SK-N-SH treated with all-trans-retinoic acid at 6 μM for 48 hours (cell line): ENCODE measurements at regions not wholly inside any gene's neighbourhood (a gene's known extent, or its start where the extent isn't known, plus 50 kb on each side); places are given as distances from the start of the nearest gene placed in this dataset.

ENCODE experiments used
- ATAC-seq: fragments of 200-7000 bp; cut with Tn5 transposase; 3 replicates; pipeline ENCODE4 v1.9.1; 2020; ENCODE audit warnings: mild to moderate bottlenecking, moderate library complexity
- ARNTL ChIP-seq: fragments of 450-650 bp; formaldehyde crosslinking; IDR thresholded peaks from 2 replicates; pipeline ENCODE4 v1.5.0; 2020; ENCODE audit warnings: low read depth, mild to moderate bottlenecking, moderate library complexity, borderline replicate concordance
- BACH2 ChIP-seq: fragments of 250-450 bp; sonication (Bioruptor Pico); IDR thresholded peaks from 2 replicates; pipeline ENCODE4 v1.9.0; 2021; ENCODE audit warnings: mild to moderate bottlenecking, borderline replicate concordance
- CSDC2 ChIP-seq: fragments of 250-450 bp; sonication (Bioruptor Pico); IDR thresholded peaks from 2 replicates; pipeline ENCODE4 v1.5.0; 2020; ENCODE audit warnings: mild to moderate bottlenecking, moderate library complexity
- ESRRG ChIP-seq: fragments of 250-450 bp; sonication (Bioruptor Pico); IDR thresholded peaks from 2 replicates; pipeline ENCODE4 v1.6.1; 2021; ENCODE audit warnings: mild to moderate bottlenecking
- GLIS3 ChIP-seq: fragments of 250-450 bp; sonication (Bioruptor Pico); IDR thresholded peaks from 2 replicates; pipeline ENCODE4 v1.5.0; 2020; ENCODE audit warnings: mild to moderate bottlenecking, moderate library complexity
- ISL1 ChIP-seq: fragments of 250-450 bp; sonication (Bioruptor Pico); IDR thresholded peaks from 2 replicates; pipeline ENCODE4 v2.1.2; 2022; ENCODE audit warnings: mild to moderate bottlenecking, moderate library complexity
- OSR1 ChIP-seq: fragments of 250-450 bp; sonication (Bioruptor Pico); IDR thresholded peaks from 2 replicates; pipeline ENCODE4 v1.8.0; 2022; ENCODE audit warnings: moderate library complexity, mild to moderate bottlenecking, inconsistent platforms
- PPARA ChIP-seq: fragments of 250-450 bp; sonication (Bioruptor Pico); IDR thresholded peaks from 2 replicates; pipeline ENCODE4 v1.5.0; 2020; ENCODE audit warnings: mild to moderate bottlenecking, borderline replicate concordance
- RARB ChIP-seq: fragments of 250-450 bp; sonication (Bioruptor Pico); IDR thresholded peaks from 2 replicates; pipeline ENCODE4 v1.8.0; 2021; ENCODE audit warnings: mild to moderate bottlenecking, moderate library complexity
- SNAI2 ChIP-seq: fragments of 250-450 bp; sonication (Bioruptor Pico); IDR thresholded peaks from 2 replicates; pipeline ENCODE4 v1.5.0; 2020; ENCODE audit warnings: mild to moderate bottlenecking, moderate library complexity
- TCF4 ChIP-seq: fragments of 250-450 bp; sonication (Bioruptor Pico); IDR thresholded peaks from 2 replicates; pipeline ENCODE4 v1.8.0; 2021; ENCODE audit warnings: mild to moderate bottlenecking, moderate library complexity, borderline replicate concordance
- TOX ChIP-seq: fragments of 250-450 bp; sonication (Bioruptor Pico); IDR thresholded peaks from 2 replicates; pipeline ENCODE4 v1.8.0; 2021; ENCODE audit warnings: mild to moderate bottlenecking, moderate library complexity, borderline replicate concordance
- ZC3H10 ChIP-seq: fragments of 250-450 bp; sonication (Bioruptor Pico); IDR thresholded peaks from 2 replicates; pipeline ENCODE4 v1.5.1; 2021; ENCODE audit warnings: mild to moderate bottlenecking, moderate library complexity
- ZFP3 ChIP-seq: fragments of 250-450 bp; sonication (Bioruptor Pico); IDR thresholded peaks from 2 replicates; pipeline ENCODE4 v1.5.0; 2020; ENCODE audit warnings: mild to moderate bottlenecking, moderate library complexity
- ZFP30 ChIP-seq: fragments of 450-650 bp; formaldehyde crosslinking; IDR thresholded peaks from 2 replicates; pipeline ENCODE4 v1.5.0; 2022; ENCODE audit warnings: mild to moderate bottlenecking, moderate library complexity
- ZNF70 ChIP-seq: fragments of 450-650 bp; formaldehyde crosslinking; IDR thresholded peaks from 2 replicates; pipeline ENCODE4 v1.5.0; 2020; ENCODE audit warnings: mild to moderate bottlenecking, moderate library complexity
- ZNF8 ChIP-seq: fragments of 450-650 bp; formaldehyde crosslinking; IDR thresholded peaks from 2 replicates; pipeline ENCODE4 v1.5.0; 2020; ENCODE audit warnings: mild to moderate bottlenecking, moderate library complexity
- TF ChIP-seq, protein P1 (sequence below): fragments of 250-450 bp; sonication (Bioruptor Pico); IDR thresholded peaks from 2 replicates; pipeline ENCODE4 v1.8.0; 2021; ENCODE audit warnings: low read depth, mild to moderate bottlenecking, moderate library complexity, borderline replicate concordance
- TF ChIP-seq, protein P2 (sequence below): fragments of 250-450 bp; sonication (Bioruptor Pico); IDR thresholded peaks from 2 replicates; pipeline ENCODE4 v1.8.0; 2020; ENCODE audit warnings: mild to moderate bottlenecking, moderate library complexity, borderline replicate concordance
- TF ChIP-seq, protein P3 (sequence below): fragments of 250-450 bp; sonication (Bioruptor Pico); IDR thresholded peaks from 2 replicates; pipeline ENCODE4 v1.5.1; 2021; ENCODE audit warnings: mild to moderate bottlenecking, moderate library complexity
- TF ChIP-seq, protein P4 (sequence below): fragments of 250-450 bp; sonication (Bioruptor Pico); IDR thresholded peaks from 2 replicates; pipeline ENCODE4 v1.5.0; 2020; ENCODE audit warnings: mild to moderate bottlenecking, moderate library complexity

DNA sequence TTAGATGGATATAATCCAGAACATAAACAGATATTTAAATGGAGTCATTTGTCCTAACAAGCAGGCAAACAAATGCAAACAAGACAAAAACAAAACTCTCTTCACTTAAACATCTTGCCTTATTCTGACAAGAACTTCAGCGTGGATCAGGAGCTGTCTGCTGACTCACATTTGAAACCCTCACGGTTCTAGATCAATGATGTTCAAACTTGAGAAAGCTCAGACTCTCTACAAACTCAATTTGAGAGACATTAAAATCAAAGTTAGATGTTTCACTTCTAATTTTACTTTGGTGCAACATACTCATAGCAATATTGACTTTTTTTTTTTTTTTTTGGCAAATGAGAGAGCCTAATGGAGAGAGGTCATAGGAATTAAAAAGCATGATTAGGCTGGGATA is 362.8 kb upstream of the SLC14A2 start:
- no peak for ATAC-seq
- TF ChIP-seq ZC3H10 (CRISPR knock-in tag) (no peak), ZNF8 (CRISPR knock-in tag) (no peak), ZFP3 (CRISPR knock-in tag) (no peak)

DNA sequence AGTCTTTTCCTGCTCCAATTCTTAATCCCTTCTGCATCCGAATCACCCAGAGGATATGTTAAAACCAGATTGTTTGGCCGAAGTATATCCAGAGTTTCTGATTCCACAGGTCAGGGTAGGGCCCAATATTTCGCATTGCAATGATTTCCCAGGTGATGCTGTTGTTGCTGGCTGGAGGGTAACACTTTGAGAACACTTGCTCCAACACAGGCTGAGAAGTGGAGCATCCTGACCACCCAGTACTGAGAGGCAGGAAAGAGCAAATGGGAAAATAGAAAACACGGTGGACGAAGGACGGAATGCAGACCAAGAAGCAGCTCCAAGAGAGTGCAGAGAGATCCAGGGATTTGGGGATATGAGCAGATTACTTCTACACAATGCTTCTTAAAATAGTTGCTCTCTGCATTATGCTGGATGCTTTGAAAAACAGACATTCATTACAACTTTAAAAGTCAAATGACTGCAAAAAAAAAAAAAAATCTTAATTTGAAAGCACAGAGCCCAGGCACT is 362.2 kb upstream of the SLC14A2 start:
- TF ChIP-seq BACH2 (no peak), ARNTL (CRISPR knock-in tag) (no peak), RARB (CRISPR knock-in tag) (no peak), ZFP30 (no peak), ZFP3 (CRISPR knock-in tag) (no peak), TCF4 (no peak), PPARA (CRISPR knock-in tag) (no peak), ZC3H10 (CRISPR knock-in tag) (no peak), GLIS3 (no peak), ZNF8 (CRISPR knock-in tag) (no peak), TOX (CRISPR knock-in tag) (no peak), ESRRG (CRISPR knock-in tag) (no peak), CSDC2 (no peak), OSR1 (CRISPR knock-in tag) (no peak), ZNF70 (CRISPR knock-in tag) (no peak)
- TF ChIP-seq, protein P1, sequence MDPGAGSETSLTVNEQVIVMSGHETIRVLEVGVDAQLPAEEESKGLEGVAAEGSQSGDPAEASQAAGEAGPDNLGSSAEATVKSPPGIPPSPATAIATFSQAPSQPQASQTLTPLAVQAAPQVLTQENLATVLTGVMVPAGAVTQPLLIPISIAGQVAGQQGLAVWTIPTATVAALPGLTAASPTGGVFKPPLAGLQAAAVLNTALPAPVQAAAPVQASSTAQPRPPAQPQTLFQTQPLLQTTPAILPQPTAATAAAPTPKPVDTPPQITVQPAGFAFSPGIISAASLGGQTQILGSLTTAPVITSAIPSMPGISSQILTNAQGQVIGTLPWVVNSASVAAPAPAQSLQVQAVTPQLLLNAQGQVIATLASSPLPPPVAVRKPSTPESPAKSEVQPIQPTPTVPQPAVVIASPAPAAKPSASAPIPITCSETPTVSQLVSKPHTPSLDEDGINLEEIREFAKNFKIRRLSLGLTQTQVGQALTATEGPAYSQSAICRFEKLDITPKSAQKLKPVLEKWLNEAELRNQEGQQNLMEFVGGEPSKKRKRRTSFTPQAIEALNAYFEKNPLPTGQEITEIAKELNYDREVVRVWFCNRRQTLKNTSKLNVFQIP, result no peak
- TF ChIP-seq, protein P2, sequence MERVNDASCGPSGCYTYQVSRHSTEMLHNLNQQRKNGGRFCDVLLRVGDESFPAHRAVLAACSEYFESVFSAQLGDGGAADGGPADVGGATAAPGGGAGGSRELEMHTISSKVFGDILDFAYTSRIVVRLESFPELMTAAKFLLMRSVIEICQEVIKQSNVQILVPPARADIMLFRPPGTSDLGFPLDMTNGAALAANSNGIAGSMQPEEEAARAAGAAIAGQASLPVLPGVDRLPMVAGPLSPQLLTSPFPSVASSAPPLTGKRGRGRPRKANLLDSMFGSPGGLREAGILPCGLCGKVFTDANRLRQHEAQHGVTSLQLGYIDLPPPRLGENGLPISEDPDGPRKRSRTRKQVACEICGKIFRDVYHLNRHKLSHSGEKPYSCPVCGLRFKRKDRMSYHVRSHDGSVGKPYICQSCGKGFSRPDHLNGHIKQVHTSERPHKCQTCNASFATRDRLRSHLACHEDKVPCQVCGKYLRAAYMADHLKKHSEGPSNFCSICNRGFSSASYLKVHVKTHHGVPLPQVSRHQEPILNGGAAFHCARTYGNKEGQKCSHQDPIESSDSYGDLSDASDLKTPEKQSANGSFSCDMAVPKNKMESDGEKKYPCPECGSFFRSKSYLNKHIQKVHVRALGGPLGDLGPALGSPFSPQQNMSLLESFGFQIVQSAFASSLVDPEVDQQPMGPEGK (CRISPR knock-in tag), result no peak
- TF ChIP-seq, protein P3, sequence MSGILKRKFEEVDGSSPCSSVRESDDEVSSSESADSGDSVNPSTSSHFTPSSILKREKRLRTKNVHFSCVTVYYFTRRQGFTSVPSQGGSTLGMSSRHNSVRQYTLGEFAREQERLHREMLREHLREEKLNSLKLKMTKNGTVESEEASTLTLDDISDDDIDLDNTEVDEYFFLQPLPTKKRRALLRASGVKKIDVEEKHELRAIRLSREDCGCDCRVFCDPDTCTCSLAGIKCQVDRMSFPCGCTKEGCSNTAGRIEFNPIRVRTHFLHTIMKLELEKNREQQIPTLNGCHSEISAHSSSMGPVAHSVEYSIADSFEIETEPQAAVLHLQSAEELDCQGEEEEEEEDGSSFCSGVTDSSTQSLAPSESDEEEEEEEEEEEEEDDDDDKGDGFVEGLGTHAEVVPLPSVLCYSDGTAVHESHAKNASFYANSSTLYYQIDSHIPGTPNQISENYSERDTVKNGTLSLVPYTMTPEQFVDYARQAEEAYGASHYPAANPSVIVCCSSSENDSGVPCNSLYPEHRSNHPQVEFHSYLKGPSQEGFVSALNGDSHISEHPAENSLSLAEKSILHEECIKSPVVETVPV (CRISPR knock-in tag), result no peak
- TF ChIP-seq, protein P4, sequence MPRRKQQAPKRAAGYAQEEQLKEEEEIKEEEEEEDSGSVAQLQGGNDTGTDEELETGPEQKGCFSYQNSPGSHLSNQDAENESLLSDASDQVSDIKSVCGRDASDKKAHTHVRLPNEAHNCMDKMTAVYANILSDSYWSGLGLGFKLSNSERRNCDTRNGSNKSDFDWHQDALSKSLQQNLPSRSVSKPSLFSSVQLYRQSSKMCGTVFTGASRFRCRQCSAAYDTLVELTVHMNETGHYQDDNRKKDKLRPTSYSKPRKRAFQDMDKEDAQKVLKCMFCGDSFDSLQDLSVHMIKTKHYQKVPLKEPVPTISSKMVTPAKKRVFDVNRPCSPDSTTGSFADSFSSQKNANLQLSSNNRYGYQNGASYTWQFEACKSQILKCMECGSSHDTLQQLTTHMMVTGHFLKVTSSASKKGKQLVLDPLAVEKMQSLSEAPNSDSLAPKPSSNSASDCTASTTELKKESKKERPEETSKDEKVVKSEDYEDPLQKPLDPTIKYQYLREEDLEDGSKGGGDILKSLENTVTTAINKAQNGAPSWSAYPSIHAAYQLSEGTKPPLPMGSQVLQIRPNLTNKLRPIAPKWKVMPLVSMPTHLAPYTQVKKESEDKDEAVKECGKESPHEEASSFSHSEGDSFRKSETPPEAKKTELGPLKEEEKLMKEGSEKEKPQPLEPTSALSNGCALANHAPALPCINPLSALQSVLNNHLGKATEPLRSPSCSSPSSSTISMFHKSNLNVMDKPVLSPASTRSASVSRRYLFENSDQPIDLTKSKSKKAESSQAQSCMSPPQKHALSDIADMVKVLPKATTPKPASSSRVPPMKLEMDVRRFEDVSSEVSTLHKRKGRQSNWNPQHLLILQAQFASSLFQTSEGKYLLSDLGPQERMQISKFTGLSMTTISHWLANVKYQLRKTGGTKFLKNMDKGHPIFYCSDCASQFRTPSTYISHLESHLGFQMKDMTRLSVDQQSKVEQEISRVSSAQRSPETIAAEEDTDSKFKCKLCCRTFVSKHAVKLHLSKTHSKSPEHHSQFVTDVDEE (CRISPR knock-in tag), result no peak
- TF ChIP-seq, all 23 proteins: peak for 0
- no peak for ATAC-seq

DNA sequence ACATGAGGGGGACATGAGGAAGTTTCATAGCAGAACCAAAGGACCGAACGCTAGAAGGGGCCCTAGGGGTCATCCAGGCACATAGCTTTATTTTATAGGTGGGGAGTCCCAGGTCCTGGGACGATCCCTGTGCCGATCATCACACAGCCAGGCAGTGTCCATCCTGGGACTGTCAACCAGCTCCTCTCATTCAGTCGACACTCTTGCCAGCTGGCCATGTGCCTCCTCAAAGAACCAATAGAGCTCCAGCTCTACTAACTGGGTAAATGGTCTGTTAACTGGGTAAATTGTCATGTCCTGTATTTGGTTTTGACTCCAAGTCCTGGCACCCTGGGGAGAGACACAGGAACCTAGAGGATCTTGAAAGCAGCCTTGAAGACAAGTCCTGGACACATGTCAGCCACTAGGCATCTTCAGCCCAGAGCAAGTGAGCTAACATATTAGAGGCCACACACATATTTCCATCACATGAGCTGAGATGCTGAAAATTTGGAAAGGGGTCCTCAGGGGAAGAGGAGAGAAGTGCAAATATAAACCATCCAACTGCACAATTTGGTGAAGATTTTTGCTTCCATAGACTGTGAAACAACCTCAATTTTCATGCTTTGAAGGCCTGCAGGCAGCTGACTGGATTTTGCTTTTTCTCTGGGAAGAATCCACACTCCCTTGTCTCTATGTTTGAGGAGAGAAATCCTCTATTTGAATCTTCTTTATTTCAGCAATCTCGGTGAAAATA is 361.1 kb upstream of the SLC14A2 start:
- no peak for TF ChIP-seq ZFP30
- TF ChIP-seq CSDC2, result no peak
- no peak for TF ChIP-seq RARB (CRISPR knock-in tag)
- no peak for TF ChIP-seq GLIS3
- no peak for TF ChIP-seq ZNF8 (CRISPR knock-in tag)
- no peak for TF ChIP-seq ZFP3 (CRISPR knock-in tag)
- no peak for TF ChIP-seq SNAI2 (CRISPR knock-in tag)
- no peak for ATAC-seq

DNA sequence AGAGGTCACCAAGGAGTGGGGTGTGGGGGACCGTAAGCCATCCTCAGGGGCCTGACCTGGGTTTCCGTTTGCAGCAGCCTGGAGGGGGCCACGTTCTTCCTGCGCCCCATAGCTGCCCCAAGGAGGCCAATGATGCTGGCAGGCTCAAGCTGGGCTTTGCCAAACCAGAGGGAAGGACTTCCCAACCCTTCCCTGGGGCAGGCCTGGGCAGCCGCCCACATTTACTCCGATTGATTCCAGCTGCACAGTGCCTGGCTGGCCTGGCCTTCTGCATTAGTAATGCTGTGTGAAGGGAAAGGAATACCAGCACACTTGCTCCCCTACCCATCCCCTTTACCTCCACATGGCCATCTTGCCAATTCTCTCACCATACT is 360.6 kb upstream of the SLC14A2 start:
- TF ChIP-seq CSDC2, result no peak
- TF ChIP-seq OSR1 (CRISPR knock-in tag), result no peak
- TF ChIP-seq, protein P2 (CRISPR knock-in tag), result no peak
- no peak for TF ChIP-seq ISL1
- ATAC-seq, result peak; percentile 83
